ENCODE measurements at regions not wholly inside any gene's neighbourhood (a gene's known extent, or its start where the extent isn't known, plus 50 kb on each side); places are given as distances from the start of the nearest gene placed in this dataset.

DNA sequence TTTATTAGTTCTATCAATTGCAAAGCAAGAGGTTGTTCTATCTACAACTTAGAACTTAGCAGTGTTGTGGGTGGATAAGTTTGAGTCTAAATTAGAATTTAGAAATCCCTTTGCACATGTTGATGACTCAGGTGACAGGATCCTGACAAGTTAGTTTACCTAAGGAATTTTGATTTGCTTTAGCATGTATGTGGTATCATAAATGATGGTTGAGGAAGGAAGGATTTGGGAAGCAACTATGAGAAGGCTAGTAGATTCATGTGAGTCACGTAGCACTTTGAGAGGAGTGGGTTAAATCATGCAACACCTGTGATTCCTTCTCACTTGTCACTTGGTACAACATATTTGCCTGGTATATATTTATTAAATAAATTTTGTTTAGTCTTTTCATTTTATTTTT, 223.7 kb upstream of the USP25 start:
- H3K9me3 ChIP-seq = peaks cover 0 to 4% (median 0%) of the 10 kb centered on the region in 12 donors
- WGBS, 4 donors = 66 to 89% (median 76%) methylated on average over 1 of the region's 1 CpG
- ATAC-seq (no peak), DNase-seq (no peak)
- H3K27ac ChIP-seq = no peak overlapping the region
- H3K4me3 ChIP-seq = no peak overlapping the region
- no peaks in the 10 kb centered on the region for H3K4me1 ChIP-seq
- no peaks in the 10 kb centered on the region for H3K36me3 ChIP-seq
- intact Hi-C loops (cut with DNase I) = no loop called here
- no peaks in the 10 kb centered on the region for H3K27me3 ChIP-seq
- TF ChIP-seq POLR2A (IDR thresholded peaks at IDR 0.05) (no peak), CTCF (IDR thresholded peaks at IDR 0.05) (no peak)

DNA sequence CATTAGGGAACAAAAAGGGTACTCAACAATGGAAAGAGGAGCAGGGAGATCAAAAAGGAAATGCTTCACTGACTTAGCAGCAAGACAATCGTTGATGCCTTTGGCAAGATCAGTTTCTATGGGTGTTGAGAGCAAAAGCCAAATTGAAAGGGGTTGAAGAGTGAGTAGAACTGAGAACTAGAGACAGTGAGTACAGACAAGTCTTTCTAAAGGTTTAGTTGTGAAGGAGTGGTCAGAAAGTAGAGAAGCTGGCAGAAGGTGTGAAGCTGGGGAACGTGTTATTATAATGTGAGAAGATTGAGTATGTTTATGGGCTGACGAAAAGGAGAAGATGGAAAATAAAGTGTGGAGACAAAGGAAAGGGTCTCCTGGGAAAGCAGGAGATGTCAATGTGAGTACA, 221.2 kb upstream of the USP25 start:
- Histone ChIP-seq H3K9me3 (peaks cover 0 to 4% (median 0%) of the 10 kb centered on the region in 12 donors), H3K27me3 (no peaks in the 10 kb centered on the region), H3K4me1 (peaks cover 0 to under 1% (median 0%) of the 10 kb centered on the region in 12 donors), H3K4me3 (no peak overlapping the region), H3K27ac (no peak overlapping the region), H3K36me3 (no peaks in the 10 kb centered on the region)
- intact Hi-C loops (cut with DNase I) = no loop called here
- WGBS, 4 donors = 65 to 79% (median 74%) methylated on average over 3 of the region's 3 CpGs
- DNase-seq = no peak
- no peak for TF ChIP-seq POLR2A (IDR thresholded peaks at IDR 0.05)
- TF ChIP-seq CTCF (IDR thresholded peaks at IDR 0.05) = no peak
- ATAC-seq = no peak

- DNase-seq (no peak), ATAC-seq (no peak)
- intact Hi-C loops (cut with DNase I) = no loop called here
- Histone ChIP-seq H3K4me3 (no peak overlapping the region), H3K36me3 (no peaks in the 10 kb centered on the region), H3K4me1 (peaks cover 0 to 13% (median 0%) of the 10 kb centered on the region in 12 donors), H3K27me3 (no peaks in the 10 kb centered on the region), H3K27ac (peak overlapping the region in 1 of 12 donors; percentile 43), H3K9me3 (no peaks in the 10 kb centered on the region)
- no peak for TF ChIP-seq CTCF (IDR thresholded peaks at IDR 0.05)
- no peak for TF ChIP-seq POLR2A (IDR thresholded peaks at IDR 0.05)
- WGBS, 4 donors = 72 to 82% (median 78%) methylated on average over 8 of the region's 8 CpGs
These were observed 215.5 kb upstream of the USP25 start for GRCh38 chr21:15514073-15514946.

DNA sequence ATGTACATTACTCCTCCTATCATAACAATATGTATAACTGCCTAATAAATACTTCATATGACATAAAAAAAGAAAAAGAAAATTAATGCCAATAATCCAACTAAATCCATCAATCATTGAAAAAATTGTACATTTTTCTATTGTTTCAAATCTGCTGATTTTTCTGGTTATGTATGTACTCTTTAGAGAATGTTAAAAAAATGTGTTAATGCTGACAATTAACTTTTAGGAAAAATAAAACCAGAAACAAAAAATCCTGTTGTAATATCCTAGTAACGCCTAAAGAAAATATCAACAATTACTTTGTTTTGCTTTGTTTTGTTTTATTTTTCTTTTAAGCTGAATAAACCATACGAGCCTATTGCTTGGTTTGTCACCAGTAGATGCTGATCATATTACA, 213.9 kb upstream of the USP25 start:
- intact Hi-C loops (cut with DNase I) = no loop called here
- H3K9me3 ChIP-seq = no peaks in the 10 kb centered on the region
- peaks cover 0 to 13% (median 0%) of the 10 kb centered on the region in 12 donors for H3K4me1 ChIP-seq
- no peak for DNase-seq
- TF ChIP-seq POLR2A (IDR thresholded peaks at IDR 0.05) = no peak
- TF ChIP-seq CTCF (IDR thresholded peaks at IDR 0.05) = no peak
- no peak overlapping the region for H3K27ac ChIP-seq
- no peaks in the 10 kb centered on the region for H3K27me3 ChIP-seq
- H3K4me3 ChIP-seq = no peak overlapping the region
- no peak for ATAC-seq
- WGBS, 4 donors = 49 to 77% (median 73%) methylated on average over 2 of the region's 2 CpGs
- no peaks in the 10 kb centered on the region for H3K36me3 ChIP-seq

Measured in heart left ventricle (tissue), 16 donors.